ENCODE measurements at regions not wholly inside any gene's neighbourhood (a gene's known extent, or its start where the extent isn't known, plus 50 kb on each side); places are given as distances from the start of the nearest gene placed in this dataset.
A peak's percentile ranks its signal among the peaks of the same experiment; 100 is the strongest.
"Not testable (repeated sequence)": the region's sequence is repeated elsewhere in the genome, so short reads cannot be mapped to it uniquely, and the experiment has no call there.

DNA sequence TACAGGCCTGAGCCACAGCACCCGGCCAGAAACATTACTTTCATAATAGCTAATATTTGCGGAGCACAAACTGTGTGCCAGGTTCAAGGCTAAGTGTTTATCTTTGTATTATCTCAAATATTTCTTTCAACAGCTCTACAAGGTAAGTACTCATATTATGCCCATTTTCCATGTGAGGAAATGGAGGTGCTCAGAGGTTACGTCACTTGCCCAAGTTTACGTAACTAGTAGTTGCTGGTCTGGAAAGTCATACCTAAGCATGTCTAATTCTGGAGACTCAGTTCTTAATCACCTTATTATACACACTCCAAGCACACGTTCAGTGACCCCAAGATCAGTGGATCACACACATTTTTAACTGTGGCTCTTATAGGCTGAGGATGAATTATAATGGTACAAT is 177.5 kb downstream of the OXSM start:
- peaks cover 8% of the 10 kb centered on the region for H3K9me3 ChIP-seq
- no peaks in the 10 kb centered on the region for H4K20me1 ChIP-seq
- H3K27me3 ChIP-seq = no peaks in the 10 kb centered on the region
- H3K9ac ChIP-seq = no peak overlapping the region
- no peak overlapping the region for H3K27ac ChIP-seq
- H3K36me3 ChIP-seq = no peaks in the 10 kb centered on the region
- H3K4me1 ChIP-seq = no peaks in the 10 kb centered on the region
- no peak overlapping the region for H3K4me2 ChIP-seq
- H3K4me3 ChIP-seq = no peak overlapping the region
- TF ChIP-seq Cebpa-rat (IDR thresholded peaks at IDR 0.05) = no peak

- H3K27me3 ChIP-seq = no peaks in the 10 kb centered on the region
Observed at GRCh38 chr3:25971736-25972135, 181.8 kb downstream of the OXSM start.

GRCh38 chr3:25973122-25973521 is 183.2 kb downstream of the OXSM start:
- no peak for TF ChIP-seq Cebpa-rat (IDR thresholded peaks at IDR 0.05)
- H3K36me3 ChIP-seq = no peaks in the 10 kb centered on the region
- H3K4me2 ChIP-seq = peak overlapping the region; percentile 25
- H3K9me3 ChIP-seq = peaks cover 8% of the 10 kb centered on the region
- no peaks in the 10 kb centered on the region for H3K27me3 ChIP-seq
- H4K20me1 ChIP-seq = no peaks in the 10 kb centered on the region
- H3K4me3 ChIP-seq = no peak overlapping the region
- no peak overlapping the region for H3K27ac ChIP-seq
- peaks cover 22% of the 10 kb centered on the region for H3K4me1 ChIP-seq
- no peak overlapping the region for H3K9ac ChIP-seq

More at GRCh38 chr3:25971736-25972135, 181.8 kb downstream of the OXSM start:
- peaks cover 17% of the 10 kb centered on the region for H3K4me1 ChIP-seq
- no peak overlapping the region for H3K4me3 ChIP-seq
- H3K9ac ChIP-seq = no peak overlapping the region
- no peaks in the 10 kb centered on the region for H4K20me1 ChIP-seq
- H3K9me3 ChIP-seq = peaks cover 8% of the 10 kb centered on the region
- TF ChIP-seq Cebpa-rat (IDR thresholded peaks at IDR 0.05) = no peak
- no peak overlapping the region for H3K27ac ChIP-seq
- H3K36me3 ChIP-seq = no peaks in the 10 kb centered on the region
- no peak overlapping the region for H3K4me2 ChIP-seq

DNA sequence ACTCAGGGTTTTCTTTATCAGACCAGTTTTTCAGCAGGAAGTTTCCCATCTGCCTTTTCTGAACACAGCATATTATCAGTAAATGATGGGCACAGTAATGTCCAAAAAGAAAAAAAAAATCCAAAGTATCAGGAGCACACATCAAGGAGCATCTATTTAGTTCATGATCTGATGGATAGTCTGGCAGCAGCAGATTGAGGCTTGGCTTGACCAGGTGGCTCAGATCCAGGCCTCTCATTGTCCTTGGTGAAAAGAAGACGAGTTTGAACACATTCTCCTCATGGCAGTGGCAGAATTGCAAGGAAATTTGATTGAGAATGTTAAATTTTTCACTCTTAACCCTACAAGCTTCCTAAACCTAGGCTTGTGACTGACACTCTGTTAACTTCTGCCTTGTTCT is 192.9 kb downstream of the OXSM start:
- Histone ChIP-seq H3K9me3 (peaks cover 20% of the 10 kb centered on the region; the same call in 1 of the 2 replicates), H3K4me3 (no peak overlapping the region), H3K9ac (no peak overlapping the region), H3K4me1 (peaks cover 20% of the 10 kb centered on the region), H3K4me2 (no peak overlapping the region), H3K27me3 (no peaks in the 10 kb centered on the region), H3K36me3 (no peaks in the 10 kb centered on the region), H4K20me1 (no peaks in the 10 kb centered on the region), H3K27ac (no peak overlapping the region)
- no peak for TF ChIP-seq Cebpa-rat (IDR thresholded peaks at IDR 0.05)

DNA sequence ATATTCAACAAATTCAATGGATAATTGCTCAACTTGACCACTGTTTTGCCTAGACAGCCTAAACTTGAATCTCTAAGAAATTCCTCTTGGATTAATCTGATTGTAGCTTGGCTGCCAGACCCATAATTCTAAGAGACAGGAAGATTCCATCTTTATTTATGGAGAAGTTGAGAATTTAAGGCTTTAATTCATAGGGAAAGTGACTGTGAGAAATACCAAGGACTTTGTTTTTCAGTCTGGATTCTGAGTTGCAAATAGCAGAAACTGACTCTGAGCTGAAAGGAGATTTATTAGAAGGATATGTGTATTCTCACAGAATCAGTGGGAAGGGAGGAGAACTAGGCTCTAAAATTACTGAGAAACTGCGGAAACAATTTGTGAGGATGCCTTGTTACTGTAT is 195.7 kb downstream of the OXSM start:
- TF ChIP-seq Cebpa-rat (IDR thresholded peaks at IDR 0.05) = no peak
- H3K36me3 ChIP-seq = no peaks in the 10 kb centered on the region

DNA sequence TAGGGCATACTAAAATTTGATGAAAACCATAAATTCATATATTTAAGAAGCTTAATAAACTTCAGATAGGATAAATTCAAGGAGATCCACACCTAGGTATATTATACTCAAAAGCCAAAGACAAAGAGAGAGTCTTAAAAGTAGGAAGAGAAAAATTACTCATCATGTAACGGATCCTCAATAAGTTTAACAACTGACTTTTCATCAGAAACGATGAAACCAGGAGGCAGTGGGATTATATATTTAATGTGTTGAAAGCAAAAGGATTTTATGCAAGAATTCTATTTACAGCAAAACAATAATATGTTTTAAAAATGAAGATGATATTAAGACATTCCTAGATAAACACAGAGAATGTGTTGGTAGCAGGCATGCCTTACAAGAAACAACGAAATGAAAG is 202.7 kb downstream of the OXSM start:
- H3K4me2 ChIP-seq = no peak overlapping the region
- H3K27me3 ChIP-seq = no peaks in the 10 kb centered on the region
- no peaks in the 10 kb centered on the region for H4K20me1 ChIP-seq
- peaks cover 5% of the 10 kb centered on the region; the same call in 1 of the 2 replicates for H3K36me3 ChIP-seq
- H3K9ac ChIP-seq = no peak overlapping the region
- H3K4me3 ChIP-seq = no peak overlapping the region
- H3K9me3 ChIP-seq = peaks cover 43% of the 10 kb centered on the region
- no peak for TF ChIP-seq Cebpa-rat (IDR thresholded peaks at IDR 0.05)
- no peak overlapping the region for H3K27ac ChIP-seq
- no peaks in the 10 kb centered on the region for H3K4me1 ChIP-seq

More for the DNA sequence above, 195.7 kb downstream of the OXSM start:
- no peak overlapping the region for H3K4me2 ChIP-seq
- H3K27me3 ChIP-seq = no peaks in the 10 kb centered on the region
- no peak overlapping the region for H3K27ac ChIP-seq
- peaks cover 23% of the 10 kb centered on the region for H3K9me3 ChIP-seq
- H3K4me3 ChIP-seq = no peak overlapping the region
- H3K4me1 ChIP-seq = peaks cover 12% of the 10 kb centered on the region
- H3K9ac ChIP-seq = no peak overlapping the region
- no peaks in the 10 kb centered on the region for H4K20me1 ChIP-seq

- Histone ChIP-seq H3K36me3 (no peaks in the 10 kb centered on the region), H3K9ac (no peak overlapping the region), H4K20me1 (no peaks in the 10 kb centered on the region), H3K9me3 (peaks cover 29% of the 10 kb centered on the region), H3K27ac (no peak overlapping the region), H3K27me3 (no peaks in the 10 kb centered on the region), H3K4me1 (peaks cover 16% of the 10 kb centered on the region), H3K4me2 (no peak overlapping the region), H3K4me3 (no peak overlapping the region)
- no peak for TF ChIP-seq Cebpa-rat (IDR thresholded peaks at IDR 0.05)
Observed at GRCh38 chr3:26004172-26004571, 214.3 kb downstream of the OXSM start.

GRCh38 chr3:26011276-26011675 is 221.4 kb downstream of the OXSM start:
- Histone ChIP-seq H3K27ac (no peak overlapping the region), H3K4me3 (no peak overlapping the region), H3K9me3 (peaks cover 3% of the 10 kb centered on the region; the same call in 1 of the 2 replicates), H3K4me1 (no peaks in the 10 kb centered on the region; the same call in 1 of the 2 replicates), H3K9ac (no peak overlapping the region), H3K27me3 (no peaks in the 10 kb centered on the region), H3K36me3 (no peaks in the 10 kb centered on the region), H3K4me2 (no peak overlapping the region), H4K20me1 (no peaks in the 10 kb centered on the region)
- TF ChIP-seq Cebpa-rat (IDR thresholded peaks at IDR 0.05) = no peak

DNA sequence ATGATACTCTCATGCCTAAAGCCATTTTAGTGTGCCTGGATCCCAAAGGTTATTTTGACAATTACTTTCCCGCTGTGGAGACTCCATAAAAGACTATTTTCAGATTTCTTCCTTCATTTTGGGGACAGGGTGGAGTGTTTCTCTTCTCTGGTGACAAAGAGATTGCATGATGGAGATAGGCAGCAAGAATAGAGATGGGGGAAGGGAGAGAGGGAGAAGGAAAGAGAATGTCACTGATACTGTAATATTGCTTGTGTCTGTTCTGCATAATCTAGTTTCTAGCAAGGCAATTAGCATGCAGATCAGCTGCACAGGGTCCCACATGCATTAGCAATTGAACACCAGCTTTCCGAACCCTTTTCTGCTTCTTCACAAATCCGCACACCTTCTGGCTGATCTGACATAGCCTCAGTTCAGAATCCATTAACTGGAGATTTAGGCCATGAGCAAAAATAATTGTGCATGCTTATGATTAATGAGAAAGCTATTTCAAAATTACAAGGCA is 222.4 kb downstream of the OXSM start:
- Histone ChIP-seq H3K27me3 (no peaks in the 10 kb centered on the region), H3K4me1 (peaks cover 5% of the 10 kb centered on the region), H3K27ac (no peak overlapping the region), H4K20me1 (no peaks in the 10 kb centered on the region), H3K9me3 (peaks cover 3% of the 10 kb centered on the region; the same call in 1 of the 2 replicates), H3K4me2 (no peak overlapping the region), H3K4me3 (no peak overlapping the region), H3K36me3 (no peaks in the 10 kb centered on the region), H3K9ac (no peak overlapping the region)
- TF ChIP-seq Cebpa-rat (IDR thresholded peaks at IDR 0.05) = no peak

DNA sequence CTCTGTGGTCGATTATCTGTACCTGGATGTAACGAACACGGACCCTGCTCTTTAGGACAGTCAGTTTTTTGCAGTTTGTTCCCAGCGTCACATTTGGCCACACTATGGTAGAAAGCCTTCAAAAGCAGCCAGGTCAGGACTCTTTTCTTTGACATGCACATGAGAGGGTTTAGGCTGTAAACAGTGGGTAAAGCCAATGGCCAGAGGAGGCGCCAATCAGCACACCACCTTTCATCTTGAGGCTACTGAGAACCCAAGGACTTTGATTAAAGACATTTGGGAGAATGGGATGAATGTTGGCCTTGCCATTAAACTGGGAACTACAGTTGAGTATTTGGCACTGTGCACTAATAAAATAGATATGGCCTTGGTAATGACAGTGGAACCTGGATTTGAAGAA is 225.9 kb downstream of the OXSM start:
- no peak overlapping the region for H3K27ac ChIP-seq
- no peaks in the 10 kb centered on the region for H3K36me3 ChIP-seq
- TF ChIP-seq Cebpa-rat (IDR thresholded peaks at IDR 0.05) = no peak

DNA sequence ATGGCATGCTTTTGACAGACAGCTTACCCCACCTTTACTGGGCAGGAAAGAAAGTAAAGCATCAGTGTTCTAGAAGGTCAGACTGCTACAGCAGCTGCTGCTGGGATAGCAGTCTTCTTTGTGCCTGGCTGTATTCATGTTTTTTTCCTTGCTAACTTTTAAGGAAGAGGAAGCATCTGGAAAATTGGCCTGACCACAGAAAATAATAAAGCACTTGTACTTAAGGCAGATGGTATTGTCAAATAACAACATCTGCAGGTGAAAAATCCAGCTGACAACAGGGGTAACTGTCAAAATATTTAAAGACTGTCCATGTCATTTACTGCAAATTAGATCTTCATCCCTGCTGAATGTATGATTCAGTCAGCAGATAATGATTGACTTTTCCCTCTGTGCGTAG is 229.0 kb downstream of the OXSM start:
- no peaks in the 10 kb centered on the region for H3K27me3 ChIP-seq

More for the DNA sequence above, 225.9 kb downstream of the OXSM start:
- Histone ChIP-seq H3K9ac (no peak overlapping the region), H3K4me1 (peaks cover 33% of the 10 kb centered on the region), H4K20me1 (no peaks in the 10 kb centered on the region), H3K9me3 (no peaks in the 10 kb centered on the region), H3K4me3 (no peak overlapping the region), H3K4me2 (no peak overlapping the region), H3K27me3 (no peaks in the 10 kb centered on the region)

GRCh38 chr3:26024206-26024605 is 234.3 kb downstream of the OXSM start:
- not testable (repeated sequence) for H3K4me3 ChIP-seq, H3K9ac ChIP-seq, H4K20me1 ChIP-seq, H3K4me2 ChIP-seq, H3K36me3 ChIP-seq, H3K27me3 ChIP-seq, H3K27ac ChIP-seq, H3K4me1 ChIP-seq
- peaks cover 50% of the 10 kb centered on the region for H3K9me3 ChIP-seq

More for the DNA sequence above, 229.0 kb downstream of the OXSM start:
- Histone ChIP-seq H3K27ac (peak overlapping the region; percentile 86), H3K4me2 (peak overlapping the region; percentile 67), H3K4me3 (no peak overlapping the region), H3K9me3 (peaks cover 23% of the 10 kb centered on the region), H3K4me1 (peaks cover 33% of the 10 kb centered on the region), H3K36me3 (no peaks in the 10 kb centered on the region), H4K20me1 (no peaks in the 10 kb centered on the region), H3K9ac (peak overlapping the region; percentile 69)
- TF ChIP-seq Cebpa-rat (IDR thresholded peaks at IDR 0.05) = no peak
